ENCODE measurements at regions not wholly inside any gene's neighbourhood (a gene's known extent, or its start where the extent isn't known, plus 50 kb on each side); places are given as distances from the start of the nearest gene placed in this dataset.
A peak's percentile ranks its signal among the peaks of the same experiment; 100 is the strongest.

DNA sequence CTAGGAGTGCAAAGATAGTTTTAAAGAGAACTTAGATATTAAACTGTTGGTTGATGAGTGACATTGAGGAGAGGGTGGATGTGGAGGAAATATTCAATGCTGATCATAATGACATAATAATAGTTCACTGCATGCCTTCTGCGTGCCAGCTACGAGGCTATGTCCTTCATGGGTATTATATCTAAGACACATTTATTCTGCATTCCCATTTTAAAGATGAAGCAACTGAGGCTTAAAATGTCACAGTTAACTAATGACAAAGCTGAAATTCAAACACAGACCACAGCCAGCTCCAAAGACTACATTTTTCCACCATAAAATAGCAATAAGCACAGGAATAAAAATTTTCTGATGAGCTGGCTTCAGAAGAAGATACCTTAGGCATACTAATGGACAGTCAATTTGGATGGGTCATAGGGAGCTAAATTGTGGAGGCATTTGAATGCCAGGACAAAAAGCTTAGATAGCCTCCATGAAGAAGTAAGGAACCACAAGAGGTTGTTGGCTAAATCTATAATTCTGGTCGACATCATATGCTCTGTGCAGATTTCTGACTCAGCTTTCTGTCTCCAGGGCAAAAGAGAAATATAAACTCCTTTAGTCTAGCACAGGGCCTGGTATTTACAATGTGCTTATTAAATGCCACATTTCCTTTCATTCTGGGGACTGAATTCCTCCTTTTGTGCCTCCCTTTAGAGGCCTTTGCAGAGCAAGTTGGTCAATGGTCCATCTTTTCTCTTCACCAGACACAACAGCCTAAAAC, 71.2 kb upstream of the NRIP1 start:
- no peak for DNase-seq (ENCODE audit: unreplicated experiment)
- Mint-ChIP-seq H3K27me3 (ENCODE audit: insufficient read depth, unreplicated experiment) (peaks cover 21% of the 10 kb centered on the region), H3K27ac (ENCODE audit: low read depth, unreplicated experiment) (no peak overlapping the region), H3K4me1 (ENCODE audit: insufficient read depth, unreplicated experiment) (no peaks in the 10 kb centered on the region), H3K36me3 (ENCODE audit: insufficient read depth, unreplicated experiment) (no peaks in the 10 kb centered on the region), H3K4me3 (ENCODE audit: unreplicated experiment) (no peak overlapping the region), H3K9me3 (ENCODE audit: unreplicated experiment) (no peaks in the 10 kb centered on the region)
- intact Hi-C loops (cut with micrococcal nuclease), result no loop called here
- TF ChIP-seq CTCF (IDR thresholded peaks at IDR 0.05; ENCODE audit: unreplicated experiment), result no peak
- ChIA-PET CTCF (interaction anchor here (0.6 to 0.7 kb wide), 2 partner anchors 10 to 47 kb away, joined by 3 read pairs; no protein-coding TSS in a partner anchor), POLR2A (interaction anchor here (0.7 kb wide), 1 partner anchor 202 kb away, joined by 3 read pairs; no protein-coding TSS in a partner anchor)
- BruUV-seq (replicated peaks), result no TSS peak

GRCh38 chr21:15138490-15138889, 73.7 kb upstream of the NRIP1 start:
- ChIA-PET CTCF (interaction anchor here (0.7 kb wide), 1 partner anchor 69 kb away, joined by 3 read pairs; no protein-coding TSS in a partner anchor), POLR2A (interaction anchor here (0.5 to 0.9 kb wide), 3 partner anchors 17 to 43 kb away, joined by 3 read pairs; no protein-coding TSS in a partner anchor)
- Mint-ChIP-seq H3K27me3 (ENCODE audit: insufficient read depth, unreplicated experiment) (peaks cover 21% of the 10 kb centered on the region), H3K4me1 (ENCODE audit: insufficient read depth, unreplicated experiment) (no peaks in the 10 kb centered on the region), H3K4me3 (ENCODE audit: unreplicated experiment) (no peak overlapping the region), H3K9me3 (ENCODE audit: unreplicated experiment) (no peaks in the 10 kb centered on the region), H3K36me3 (ENCODE audit: insufficient read depth, unreplicated experiment) (no peaks in the 10 kb centered on the region), H3K27ac (ENCODE audit: low read depth, unreplicated experiment) (no peak overlapping the region)
- BruUV-seq (replicated peaks), result no TSS peak
- TF ChIP-seq CTCF (IDR thresholded peaks at IDR 0.05; ENCODE audit: unreplicated experiment), result no peak
- intact Hi-C loops (cut with micrococcal nuclease), result no loop called here
- peak; percentile 13 for DNase-seq (ENCODE audit: unreplicated experiment)

DNA sequence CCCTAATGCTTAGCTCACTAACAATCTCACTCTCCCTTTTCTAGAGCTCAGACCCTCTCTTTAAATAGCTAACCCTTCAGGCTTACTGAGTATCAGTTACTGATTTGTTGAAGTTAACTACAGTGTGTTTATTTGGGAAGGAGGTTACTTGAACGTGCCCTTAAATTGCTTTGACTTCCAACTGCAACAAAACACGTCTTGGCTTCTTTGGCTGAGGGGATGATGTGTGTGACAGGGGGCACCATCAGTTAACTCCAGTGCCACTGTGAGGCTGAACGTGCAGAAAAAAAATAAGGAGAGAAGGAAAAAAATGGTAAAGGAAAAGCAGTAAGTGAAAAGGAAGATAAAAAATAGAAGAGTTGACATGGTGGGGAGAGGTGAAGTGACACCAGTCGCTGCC, 75.1 kb upstream of the NRIP1 start:
- POLR2A ChIA-PET, result no interaction called here
- TF ChIP-seq CTCF (IDR thresholded peaks at IDR 0.05; ENCODE audit: unreplicated experiment), result no peak
- no peaks in the 10 kb centered on the region for H3K9me3 Mint-ChIP-seq (ENCODE audit: unreplicated experiment)
- H3K27ac Mint-ChIP-seq (ENCODE audit: low read depth, unreplicated experiment), result no peak overlapping the region
- intact Hi-C loops (cut with micrococcal nuclease), result no loop called here
- CTCF ChIA-PET, result no interaction called here
- no peaks in the 10 kb centered on the region for H3K4me1 Mint-ChIP-seq (ENCODE audit: insufficient read depth, unreplicated experiment)
- no TSS peak for BruUV-seq (replicated peaks)
- no peak overlapping the region for H3K4me3 Mint-ChIP-seq (ENCODE audit: unreplicated experiment)
- H3K27me3 Mint-ChIP-seq (ENCODE audit: insufficient read depth, unreplicated experiment), result peaks cover 21% of the 10 kb centered on the region
- H3K36me3 Mint-ChIP-seq (ENCODE audit: insufficient read depth, unreplicated experiment), result no peaks in the 10 kb centered on the region
- no peak for DNase-seq (ENCODE audit: unreplicated experiment)

GRCh38 chr21:15140321-15141019, 75.7 kb upstream of the NRIP1 start:
- no TSS peak for BruUV-seq (replicated peaks)

More at GRCh38 chr21:15140321-15141019, 75.7 kb upstream of the NRIP1 start:
- Mint-ChIP-seq H3K27me3 (ENCODE audit: insufficient read depth, unreplicated experiment) (peaks cover 21% of the 10 kb centered on the region), H3K27ac (ENCODE audit: low read depth, unreplicated experiment) (no peak overlapping the region), H3K4me1 (ENCODE audit: insufficient read depth, unreplicated experiment) (no peaks in the 10 kb centered on the region), H3K36me3 (ENCODE audit: insufficient read depth, unreplicated experiment) (no peaks in the 10 kb centered on the region), H3K9me3 (ENCODE audit: unreplicated experiment) (no peaks in the 10 kb centered on the region), H3K4me3 (ENCODE audit: unreplicated experiment) (no peak overlapping the region)
- no peak for TF ChIP-seq CTCF (IDR thresholded peaks at IDR 0.05; ENCODE audit: unreplicated experiment)
- POLR2A ChIA-PET, result no interaction called here
- no peak for DNase-seq (ENCODE audit: unreplicated experiment)
- intact Hi-C loops (cut with micrococcal nuclease), result no loop called here
- CTCF ChIA-PET, result interaction anchor here (0.6 kb wide), 1 partner anchor 345 kb away, joined by 3 read pairs; no protein-coding TSS in a partner anchor

All from MCF 10A (cell line).